ENCODE measurements at regions not wholly inside any gene's neighbourhood (a gene's known extent, or its start where the extent isn't known, plus 50 kb on each side); places are given as distances from the start of the nearest gene placed in this dataset.

GRCh38 chr13:88937384-88937783, 1266.2 kb downstream of the SLITRK5 start:
- Mint-ChIP-seq H3K27ac (no peak overlapping the region), H3K4me1 (ENCODE audit: low read depth) (no peaks in the 10 kb centered on the region), H3K36me3 (no peaks in the 10 kb centered on the region), H3K27me3 (no peaks in the 10 kb centered on the region), H3K4me3 (no peak overlapping the region), H3K9me3 (peaks cover 6% of the 10 kb centered on the region)
- POLR2A ChIA-PET = no interaction called here
- no peak for DNase-seq
- intact Hi-C loops (cut with micrococcal nuclease) = no loop called here
- CTCF ChIA-PET = no interaction called here

- intact Hi-C loops (cut with micrococcal nuclease) = no loop called here
- no peak for DNase-seq
- Mint-ChIP-seq H3K9me3 (peaks cover 12% of the 10 kb centered on the region), H3K4me3 (no peak overlapping the region), H3K4me1 (ENCODE audit: low read depth) (no peaks in the 10 kb centered on the region), H3K36me3 (no peaks in the 10 kb centered on the region), H3K27ac (no peak overlapping the region), H3K27me3 (no peaks in the 10 kb centered on the region)
- ChIA-PET CTCF (no interaction called here), POLR2A (no interaction called here)
Observed at GRCh38 chr13:88945793-88946192, 1274.6 kb downstream of the SLITRK5 start.

GRCh38 chr13:88948501-88948900, 1277.3 kb downstream of the SLITRK5 start:
- H3K27ac Mint-ChIP-seq = no peak overlapping the region
- H3K9me3 Mint-ChIP-seq = peaks cover 16% of the 10 kb centered on the region
- intact Hi-C loops (cut with micrococcal nuclease) = no loop called here
- ChIA-PET CTCF (no interaction called here), POLR2A (no interaction called here)
- H3K27me3 Mint-ChIP-seq = no peaks in the 10 kb centered on the region
- no peaks in the 10 kb centered on the region for H3K4me1 Mint-ChIP-seq (ENCODE audit: low read depth)
- DNase-seq = no peak
- no peaks in the 10 kb centered on the region for H3K36me3 Mint-ChIP-seq
- no peak overlapping the region for H3K4me3 Mint-ChIP-seq

GRCh38 chr13:88958821-88959220, 1287.7 kb downstream of the SLITRK5 start:
- POLR2A ChIA-PET = no interaction called here
- DNase-seq = no peak
- CTCF ChIA-PET = no interaction called here
- intact Hi-C loops (cut with micrococcal nuclease) = no loop called here
- Mint-ChIP-seq H3K9me3 (peaks cover 33% of the 10 kb centered on the region), H3K4me1 (ENCODE audit: low read depth) (no peaks in the 10 kb centered on the region), H3K27me3 (no peaks in the 10 kb centered on the region), H3K27ac (no peak overlapping the region), H3K4me3 (no peak overlapping the region), H3K36me3 (no peaks in the 10 kb centered on the region)

GRCh38 chr13:88976466-88976865, 1305.3 kb downstream of the SLITRK5 start:
- Mint-ChIP-seq H3K27ac (no peak overlapping the region), H3K4me1 (ENCODE audit: low read depth) (no peaks in the 10 kb centered on the region), H3K9me3 (peaks cover 13% of the 10 kb centered on the region), H3K27me3 (no peaks in the 10 kb centered on the region), H3K4me3 (no peak overlapping the region), H3K36me3 (no peaks in the 10 kb centered on the region)
- DNase-seq = no peak
- POLR2A ChIA-PET = no interaction called here
- intact Hi-C loops (cut with micrococcal nuclease) = no loop called here
- CTCF ChIA-PET = no interaction called here

- ChIA-PET POLR2A (no interaction called here), CTCF (no interaction called here)
- Mint-ChIP-seq H3K27me3 (no peaks in the 10 kb centered on the region), H3K27ac (no peak overlapping the region), H3K36me3 (no peaks in the 10 kb centered on the region), H3K4me3 (no peak overlapping the region), H3K4me1 (ENCODE audit: low read depth) (no peaks in the 10 kb centered on the region), H3K9me3 (peaks cover 5% of the 10 kb centered on the region)
- DNase-seq = no peak
- intact Hi-C loops (cut with micrococcal nuclease) = no loop called here
Observed at GRCh38 chr13:88978607-88979006, 1307.4 kb downstream of the SLITRK5 start.

- Mint-ChIP-seq H3K36me3 (no peaks in the 10 kb centered on the region), H3K4me1 (ENCODE audit: low read depth) (no peaks in the 10 kb centered on the region), H3K4me3 (no peak overlapping the region), H3K27ac (no peak overlapping the region), H3K27me3 (no peaks in the 10 kb centered on the region), H3K9me3 (peaks cover 5% of the 10 kb centered on the region)
- DNase-seq = no peak
- ChIA-PET POLR2A (no interaction called here), CTCF (no interaction called here)
- intact Hi-C loops (cut with micrococcal nuclease) = no loop called here
Observed at GRCh38 chr13:88979465-88980175, 1308.4 kb downstream of the SLITRK5 start.

- Mint-ChIP-seq H3K27ac (no peak overlapping the region), H3K4me3 (no peak overlapping the region), H3K9me3 (peaks cover 10% of the 10 kb centered on the region), H3K4me1 (ENCODE audit: low read depth) (no peaks in the 10 kb centered on the region), H3K36me3 (no peaks in the 10 kb centered on the region), H3K27me3 (no peaks in the 10 kb centered on the region)
- DNase-seq = no peak
- ChIA-PET CTCF (no interaction called here), POLR2A (no interaction called here)
- intact Hi-C loops (cut with micrococcal nuclease) = no loop called here
Observed at GRCh38 chr13:89003656-89004055, 1332.5 kb downstream of the SLITRK5 start.

- Mint-ChIP-seq H3K9me3 (peaks cover 15% of the 10 kb centered on the region), H3K36me3 (no peaks in the 10 kb centered on the region), H3K27ac (no peak overlapping the region), H3K4me1 (ENCODE audit: low read depth) (no peaks in the 10 kb centered on the region), H3K4me3 (no peak overlapping the region), H3K27me3 (no peaks in the 10 kb centered on the region)
- CTCF ChIA-PET = no interaction called here
- POLR2A ChIA-PET = no interaction called here
- no peak for DNase-seq
- intact Hi-C loops (cut with micrococcal nuclease) = no loop called here
Observed at GRCh38 chr13:89011615-89012014, 1340.4 kb downstream of the SLITRK5 start.

GRCh38 chr13:89027694-89028306, 1356.6 kb downstream of the SLITRK5 start:
- no peaks in the 10 kb centered on the region for H3K36me3 Mint-ChIP-seq

GRCh38 chr13:89029062-89029461, 1357.9 kb downstream of the SLITRK5 start:
- H3K27me3 Mint-ChIP-seq = no peaks in the 10 kb centered on the region
- no peak for DNase-seq
- intact Hi-C loops (cut with micrococcal nuclease) = no loop called here
- CTCF ChIA-PET = no interaction called here
- H3K4me3 Mint-ChIP-seq = no peak overlapping the region
- H3K9me3 Mint-ChIP-seq = peaks cover 34% of the 10 kb centered on the region
- H3K27ac Mint-ChIP-seq = no peak overlapping the region
- POLR2A ChIA-PET = no interaction called here
- no peaks in the 10 kb centered on the region for H3K36me3 Mint-ChIP-seq
- H3K4me1 Mint-ChIP-seq (ENCODE audit: low read depth) = no peaks in the 10 kb centered on the region

More at GRCh38 chr13:89027694-89028306, 1356.6 kb downstream of the SLITRK5 start:
- POLR2A ChIA-PET = no interaction called here
- CTCF ChIA-PET = no interaction called here
- peaks cover 30% of the 10 kb centered on the region for H3K9me3 Mint-ChIP-seq
- no peaks in the 10 kb centered on the region for H3K27me3 Mint-ChIP-seq
- DNase-seq = no peak
- no peak overlapping the region for H3K4me3 Mint-ChIP-seq
- H3K4me1 Mint-ChIP-seq (ENCODE audit: low read depth) = no peaks in the 10 kb centered on the region
- no peak overlapping the region for H3K27ac Mint-ChIP-seq
- intact Hi-C loops (cut with micrococcal nuclease) = no loop called here

- H3K9me3 Mint-ChIP-seq = peaks cover 17% of the 10 kb centered on the region
- ChIA-PET POLR2A (no interaction called here), CTCF (no interaction called here)
- no peaks in the 10 kb centered on the region for H3K27me3 Mint-ChIP-seq
- no peak overlapping the region for H3K4me3 Mint-ChIP-seq
- intact Hi-C loops (cut with micrococcal nuclease) = no loop called here
- no peak for DNase-seq
- no peaks in the 10 kb centered on the region for H3K4me1 Mint-ChIP-seq (ENCODE audit: low read depth)
- H3K36me3 Mint-ChIP-seq = no peaks in the 10 kb centered on the region
- no peak overlapping the region for H3K27ac Mint-ChIP-seq
Observed at GRCh38 chr13:89034015-89034414, 1362.8 kb downstream of the SLITRK5 start.

- H3K27ac Mint-ChIP-seq = no peak overlapping the region
- intact Hi-C loops (cut with micrococcal nuclease) = no loop called here
- CTCF ChIA-PET = no interaction called here
- no peaks in the 10 kb centered on the region for H3K36me3 Mint-ChIP-seq
- no peak for DNase-seq
- H3K4me1 Mint-ChIP-seq (ENCODE audit: low read depth) = no peaks in the 10 kb centered on the region
- POLR2A ChIA-PET = no interaction called here
- peaks cover 20% of the 10 kb centered on the region for H3K9me3 Mint-ChIP-seq
- no peaks in the 10 kb centered on the region for H3K27me3 Mint-ChIP-seq
- H3K4me3 Mint-ChIP-seq = no peak overlapping the region
Observed at GRCh38 chr13:89052699-89053098, 1381.5 kb downstream of the SLITRK5 start.
